ENCODE measurements at regions not wholly inside any gene's neighbourhood (a gene's known extent, or its start where the extent isn't known, plus 50 kb on each side); places are given as distances from the start of the nearest gene placed in this dataset.

DNA sequence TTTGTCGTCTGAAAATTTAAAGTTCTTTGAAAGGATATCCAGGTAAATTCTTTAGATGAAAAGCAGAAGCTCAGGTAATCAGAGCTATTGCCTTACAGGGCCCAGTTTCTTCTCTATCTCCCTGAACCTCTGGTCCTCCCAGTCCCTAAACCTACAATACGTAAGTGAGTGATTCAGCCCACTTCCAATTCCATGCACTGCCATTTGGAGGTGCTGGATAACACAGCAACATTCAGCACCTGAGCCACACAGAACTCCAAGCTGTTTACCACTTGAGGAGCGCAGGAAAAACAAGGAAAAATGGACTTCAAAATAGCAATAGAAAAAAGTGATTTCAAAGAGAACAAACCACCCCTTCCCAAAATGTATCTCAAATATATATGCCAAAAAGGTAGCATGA lies 105.0 kb upstream of the DNAJC10 start:
- H3K27ac Mint-ChIP-seq (ENCODE audit: unreplicated experiment) = no peak overlapping the region
- TF ChIP-seq, protein P1, sequence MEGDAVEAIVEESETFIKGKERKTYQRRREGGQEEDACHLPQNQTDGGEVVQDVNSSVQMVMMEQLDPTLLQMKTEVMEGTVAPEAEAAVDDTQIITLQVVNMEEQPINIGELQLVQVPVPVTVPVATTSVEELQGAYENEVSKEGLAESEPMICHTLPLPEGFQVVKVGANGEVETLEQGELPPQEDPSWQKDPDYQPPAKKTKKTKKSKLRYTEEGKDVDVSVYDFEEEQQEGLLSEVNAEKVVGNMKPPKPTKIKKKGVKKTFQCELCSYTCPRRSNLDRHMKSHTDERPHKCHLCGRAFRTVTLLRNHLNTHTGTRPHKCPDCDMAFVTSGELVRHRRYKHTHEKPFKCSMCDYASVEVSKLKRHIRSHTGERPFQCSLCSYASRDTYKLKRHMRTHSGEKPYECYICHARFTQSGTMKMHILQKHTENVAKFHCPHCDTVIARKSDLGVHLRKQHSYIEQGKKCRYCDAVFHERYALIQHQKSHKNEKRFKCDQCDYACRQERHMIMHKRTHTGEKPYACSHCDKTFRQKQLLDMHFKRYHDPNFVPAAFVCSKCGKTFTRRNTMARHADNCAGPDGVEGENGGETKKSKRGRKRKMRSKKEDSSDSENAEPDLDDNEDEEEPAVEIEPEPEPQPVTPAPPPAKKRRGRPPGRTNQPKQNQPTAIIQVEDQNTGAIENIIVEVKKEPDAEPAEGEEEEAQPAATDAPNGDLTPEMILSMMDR (conservative IDR thresholded peaks at IDR 0.05) = no peak
- H3K4me1 Mint-ChIP-seq = no peaks in the 10 kb centered on the region
- H3K9me3 Mint-ChIP-seq = peaks cover 4% of the 10 kb centered on the region
- no peak overlapping the region for H3K4me3 Mint-ChIP-seq
- no peaks in the 10 kb centered on the region for H3K36me3 Mint-ChIP-seq (ENCODE audit: low read depth)
- DNase-seq (ENCODE audit: low read depth, low spot score) = no peak
- H3K27me3 Mint-ChIP-seq (ENCODE audit: low read depth) = no peaks in the 10 kb centered on the region

DNA sequence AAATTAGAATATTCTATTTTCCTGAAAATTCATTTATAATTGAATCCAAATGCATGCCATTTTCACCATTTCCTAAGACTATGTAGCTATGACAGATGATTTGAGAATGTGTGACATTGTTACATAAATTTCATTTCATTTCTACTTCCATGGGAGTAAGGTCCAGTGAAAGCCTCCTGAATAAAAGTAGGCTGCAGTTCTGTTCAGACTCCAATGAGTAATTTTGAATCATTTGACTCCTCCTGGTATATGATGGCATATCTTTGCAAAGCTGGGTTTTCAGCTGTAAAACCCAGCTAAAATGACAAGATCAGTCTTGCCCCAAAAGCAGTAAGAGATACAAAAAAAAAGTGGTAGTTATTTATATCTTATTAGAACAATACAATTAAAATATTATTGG lies 101.0 kb upstream of the DNAJC10 start:
- no peak for DNase-seq (ENCODE audit: low read depth, low spot score)
- Mint-ChIP-seq H3K4me1 (peaks cover 12% of the 10 kb centered on the region), H3K4me3 (no peak overlapping the region), H3K27ac (ENCODE audit: unreplicated experiment) (no peak overlapping the region), H3K27me3 (ENCODE audit: low read depth) (no peaks in the 10 kb centered on the region), H3K9me3 (peaks cover 3% of the 10 kb centered on the region), H3K36me3 (ENCODE audit: low read depth) (no peaks in the 10 kb centered on the region)
- TF ChIP-seq, protein P1 (conservative IDR thresholded peaks at IDR 0.05) = no peak

DNA sequence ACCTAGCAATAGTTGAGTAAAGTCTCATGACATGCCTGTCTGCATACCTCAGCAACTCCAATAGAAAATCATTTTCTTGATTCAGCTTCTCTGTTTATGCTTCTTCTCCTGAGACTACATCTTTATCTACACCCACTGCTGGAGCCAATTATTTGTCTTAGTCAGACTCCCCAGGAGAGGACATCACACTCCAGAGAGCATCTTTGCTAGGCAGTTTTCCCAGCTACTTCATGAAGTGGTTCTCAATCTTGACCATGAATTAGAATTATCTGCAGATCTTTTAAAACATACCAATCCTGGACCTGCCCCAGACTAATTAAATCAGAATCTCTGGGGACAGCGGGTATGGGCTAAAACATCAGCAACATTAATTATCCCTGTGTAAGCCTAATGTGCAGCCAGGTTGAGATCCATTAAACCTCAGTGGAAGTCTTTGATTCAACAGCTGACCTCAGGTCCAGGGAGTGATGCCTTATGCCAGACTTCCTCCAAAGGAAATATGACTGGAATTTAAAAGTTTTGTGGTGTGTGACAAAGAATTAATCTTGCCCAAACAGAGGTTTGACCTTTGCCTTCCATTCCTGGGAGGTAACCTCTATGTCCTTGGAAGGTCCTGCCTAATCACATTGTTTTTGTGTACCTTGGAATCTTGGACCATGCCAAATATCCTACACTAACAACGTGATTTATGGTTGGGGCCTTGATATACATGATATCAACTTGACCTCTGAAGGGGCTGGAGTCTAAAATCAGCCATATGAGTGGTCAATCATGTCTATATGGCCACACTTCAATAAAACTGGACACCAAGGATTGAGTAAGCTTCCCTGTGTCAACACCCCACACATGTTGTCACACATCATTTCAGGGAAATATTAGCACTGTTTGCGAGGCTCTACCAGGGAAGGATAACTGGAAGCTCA lies 99.3 kb upstream of the DNAJC10 start:
- Mint-ChIP-seq H3K27ac (ENCODE audit: unreplicated experiment) (no peak overlapping the region), H3K4me3 (no peak overlapping the region), H3K4me1 (peaks cover 23% of the 10 kb centered on the region), H3K27me3 (ENCODE audit: low read depth) (no peaks in the 10 kb centered on the region), H3K9me3 (peaks cover 3% of the 10 kb centered on the region), H3K36me3 (ENCODE audit: low read depth) (no peaks in the 10 kb centered on the region)
- TF ChIP-seq, protein P1 (conservative IDR thresholded peaks at IDR 0.05) = no peak
- no peak for DNase-seq (ENCODE audit: low read depth, low spot score)

DNA sequence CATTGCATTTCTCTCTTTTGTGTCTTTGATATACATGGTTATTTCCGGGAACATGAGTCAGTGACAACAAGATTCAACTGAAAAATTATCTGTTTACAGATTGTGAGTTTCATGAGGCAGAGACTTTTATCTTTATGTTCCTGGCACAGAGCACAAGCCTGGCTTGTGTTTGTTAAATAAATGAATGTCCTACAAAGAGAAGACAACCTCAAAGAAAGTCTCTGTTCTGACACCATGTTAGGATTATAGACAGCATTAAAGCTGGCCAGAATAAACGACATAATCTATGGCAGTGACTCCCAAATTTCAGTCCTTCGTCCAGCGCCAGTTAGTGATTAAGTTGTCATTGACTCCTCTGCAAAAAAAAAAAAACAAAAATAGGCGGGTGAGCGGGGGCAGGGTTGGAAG lies 97.4 kb upstream of the DNAJC10 start:
- Mint-ChIP-seq H3K27ac (ENCODE audit: unreplicated experiment) (no peak overlapping the region), H3K4me1 (peaks cover 23% of the 10 kb centered on the region), H3K4me3 (no peak overlapping the region), H3K36me3 (ENCODE audit: low read depth) (no peaks in the 10 kb centered on the region), H3K9me3 (peaks cover 3% of the 10 kb centered on the region), H3K27me3 (ENCODE audit: low read depth) (no peaks in the 10 kb centered on the region)
- DNase-seq (ENCODE audit: low read depth, low spot score) = no peak
- TF ChIP-seq, protein P1 (conservative IDR thresholded peaks at IDR 0.05) = no peak

DNA sequence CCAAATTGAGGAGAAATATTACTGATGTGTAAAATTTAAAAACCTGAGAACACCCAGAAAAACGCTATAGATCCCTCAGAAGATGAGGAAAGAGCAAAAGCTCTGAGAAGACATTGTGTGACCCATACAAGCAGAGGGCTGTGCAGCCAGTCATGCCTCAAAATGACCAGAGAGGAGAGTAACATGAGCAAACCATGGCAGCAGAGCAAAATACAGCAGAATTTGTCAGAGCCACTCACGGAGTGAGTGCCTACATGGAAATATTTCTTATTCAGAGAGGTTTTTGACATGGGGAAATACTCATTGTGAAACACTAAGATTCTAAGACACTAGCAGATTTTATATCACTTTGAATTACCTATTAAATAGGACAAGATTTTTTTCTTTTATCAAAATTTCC lies 96.8 kb upstream of the DNAJC10 start:
- TF ChIP-seq, protein P1 (conservative IDR thresholded peaks at IDR 0.05) = no peak
- Mint-ChIP-seq H3K27me3 (ENCODE audit: low read depth) (no peaks in the 10 kb centered on the region), H3K4me3 (no peak overlapping the region), H3K36me3 (ENCODE audit: low read depth) (no peaks in the 10 kb centered on the region), H3K4me1 (peaks cover 23% of the 10 kb centered on the region), H3K9me3 (peaks cover 3% of the 10 kb centered on the region), H3K27ac (ENCODE audit: unreplicated experiment) (no peak overlapping the region)
- DNase-seq (ENCODE audit: low read depth, low spot score) = no peak
